ENCODE measurements at regions not wholly inside any gene's neighbourhood (a gene's known extent, or its start where the extent isn't known, plus 50 kb on each side); places are given as distances from the start of the nearest gene placed in this dataset.
"Not testable (repeated sequence)": the region's sequence is repeated elsewhere in the genome, so short reads cannot be mapped to it uniquely, and the experiment has no call there.

GRCh38 chr5:33105521-33105941 lies 335.2 kb upstream of the TARS1 start:
- ATAC-seq (no peak), DNase-seq (no peak)
- intact Hi-C loops (cut with DNase I), result no loop called here
- no peaks in the 10 kb centered on the region for H3K36me3 ChIP-seq
- H3K27me3 ChIP-seq, result no peaks in the 10 kb centered on the region
- H3K9me3 ChIP-seq, result peaks cover 0 to 70% of the 10 kb centered on the region in 2 donors
- H3K27ac ChIP-seq, result no peak overlapping the region
- TF ChIP-seq CTCF (IDR thresholded peaks at IDR 0.05), result no peak
- H3K4me1 ChIP-seq, result no peaks in the 10 kb centered on the region
- no peak overlapping the region for H3K4me3 ChIP-seq

GRCh38 chr5:33110496-33110895 lies 330.3 kb upstream of the TARS1 start:
- H3K9me3 ChIP-seq, result peaks cover 0 to 42% of the 10 kb centered on the region in 2 donors
- ATAC-seq; H3K4me3 ChIP-seq; H3K27ac ChIP-seq; H3K27me3 ChIP-seq; intact Hi-C loops (cut with DNase I); H3K4me1 ChIP-seq; H3K36me3 ChIP-seq; DNase-seq: not testable (repeated sequence)

- ATAC-seq, result no peak
- intact Hi-C loops (cut with DNase I), result no loop called here
- H3K27ac ChIP-seq, result no peak overlapping the region
- peaks cover 0 to 17% of the 10 kb centered on the region in 2 donors for H3K9me3 ChIP-seq
- TF ChIP-seq CTCF (IDR thresholded peaks at IDR 0.05), result no peak
- no peaks in the 10 kb centered on the region for H3K36me3 ChIP-seq
- DNase-seq, result no peak
- no peaks in the 10 kb centered on the region for H3K27me3 ChIP-seq
- H3K4me1 ChIP-seq, result no peaks in the 10 kb centered on the region
- H3K4me3 ChIP-seq, result no peak overlapping the region
Observed at GRCh38 chr5:33114361-33114760, 326.4 kb upstream of the TARS1 start.

- H3K36me3 ChIP-seq, result no peaks in the 10 kb centered on the region
- no peak for DNase-seq
- TF ChIP-seq CTCF (IDR thresholded peaks at IDR 0.05), result no peak
Observed at GRCh38 chr5:33115467-33115866, 325.3 kb upstream of the TARS1 start.

GRCh38 chr5:33118761-33119415 lies 321.9 kb upstream of the TARS1 start:
- Histone ChIP-seq H3K27me3 (no peaks in the 10 kb centered on the region), H3K4me1 (no peaks in the 10 kb centered on the region), H3K4me3 (no peak overlapping the region), H3K36me3 (no peaks in the 10 kb centered on the region), H3K27ac (no peak overlapping the region), H3K9me3 (peaks cover 0 to 5% of the 10 kb centered on the region in 2 donors)
- DNase-seq (no peak), ATAC-seq (no peak)
- intact Hi-C loops (cut with DNase I), result no loop called here
- no peak for TF ChIP-seq CTCF (IDR thresholded peaks at IDR 0.05)

More at GRCh38 chr5:33115467-33115866, 325.3 kb upstream of the TARS1 start:
- no peak overlapping the region for H3K4me3 ChIP-seq
- H3K27ac ChIP-seq, result no peak overlapping the region
- peaks cover 0 to 16% of the 10 kb centered on the region in 2 donors for H3K9me3 ChIP-seq
- ATAC-seq, result no peak
- no peaks in the 10 kb centered on the region for H3K4me1 ChIP-seq
- no peaks in the 10 kb centered on the region for H3K27me3 ChIP-seq
- intact Hi-C loops (cut with DNase I), result no loop called here

- Histone ChIP-seq H3K27ac (no peak overlapping the region), H3K36me3 (no peaks in the 10 kb centered on the region), H3K4me3 (no peak overlapping the region), H3K4me1 (no peaks in the 10 kb centered on the region), H3K27me3 (no peaks in the 10 kb centered on the region), H3K9me3 (no peaks in the 10 kb centered on the region)
- ATAC-seq, result no peak
- no peak for TF ChIP-seq CTCF (IDR thresholded peaks at IDR 0.05)
- DNase-seq, result no peak
- intact Hi-C loops (cut with DNase I), result no loop called here
Observed at GRCh38 chr5:33120671-33121070, 320.1 kb upstream of the TARS1 start.
